ENCODE measurements at regions not wholly inside any gene's neighbourhood (a gene's known extent, or its start where the extent isn't known, plus 50 kb on each side); places are given as distances from the start of the nearest gene placed in this dataset.
"Not testable (repeated sequence)": the region's sequence is repeated elsewhere in the genome, so short reads cannot be mapped to it uniquely, and the experiment has no call there.

- not testable (repeated sequence) for TF ChIP-seq BCL11A (IDR thresholded peaks at IDR 0.05; ENCODE audit: low read depth in 2 of 2, low read length in 2 of 2); RAD21 (IDR thresholded peaks at IDR 0.05 in 1 of 2, conservative IDR thresholded peaks at IDR 0.05 in 1 of 2; ENCODE audit: low read depth in 2 of 2, low read length in 2 of 2); PHF8 (conservative IDR thresholded peaks at IDR 0.05; ENCODE audit: low read depth, low read length); EZH2 (IDR thresholded peaks at IDR 0.05; ENCODE audit: low read depth, low read length, severe bottlenecking); SRF (IDR thresholded peaks at IDR 0.05; ENCODE audit: low read depth, low read length); BRCA1 (IDR thresholded peaks at IDR 0.05; ENCODE audit: low read depth, low read length); GTF2F1 (IDR thresholded peaks at IDR 0.05; ENCODE audit: borderline replicate concordance, low read depth, low read length); EGR1 (IDR thresholded peaks at IDR 0.05; ENCODE audit: borderline replicate concordance, low read depth, low read length); YY1 (IDR thresholded peaks at IDR 0.05; ENCODE audit: low read depth, low read length)
- TF ChIP-seq, protein P1, sequence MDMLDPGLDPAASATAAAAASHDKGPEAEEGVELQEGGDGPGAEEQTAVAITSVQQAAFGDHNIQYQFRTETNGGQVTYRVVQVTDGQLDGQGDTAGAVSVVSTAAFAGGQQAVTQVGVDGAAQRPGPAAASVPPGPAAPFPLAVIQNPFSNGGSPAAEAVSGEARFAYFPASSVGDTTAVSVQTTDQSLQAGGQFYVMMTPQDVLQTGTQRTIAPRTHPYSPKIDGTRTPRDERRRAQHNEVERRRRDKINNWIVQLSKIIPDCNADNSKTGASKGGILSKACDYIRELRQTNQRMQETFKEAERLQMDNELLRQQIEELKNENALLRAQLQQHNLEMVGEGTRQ (IDR thresholded peaks at IDR 0.05; ENCODE audit: low read length), result not testable (repeated sequence)
- TF ChIP-seq, protein P2, sequence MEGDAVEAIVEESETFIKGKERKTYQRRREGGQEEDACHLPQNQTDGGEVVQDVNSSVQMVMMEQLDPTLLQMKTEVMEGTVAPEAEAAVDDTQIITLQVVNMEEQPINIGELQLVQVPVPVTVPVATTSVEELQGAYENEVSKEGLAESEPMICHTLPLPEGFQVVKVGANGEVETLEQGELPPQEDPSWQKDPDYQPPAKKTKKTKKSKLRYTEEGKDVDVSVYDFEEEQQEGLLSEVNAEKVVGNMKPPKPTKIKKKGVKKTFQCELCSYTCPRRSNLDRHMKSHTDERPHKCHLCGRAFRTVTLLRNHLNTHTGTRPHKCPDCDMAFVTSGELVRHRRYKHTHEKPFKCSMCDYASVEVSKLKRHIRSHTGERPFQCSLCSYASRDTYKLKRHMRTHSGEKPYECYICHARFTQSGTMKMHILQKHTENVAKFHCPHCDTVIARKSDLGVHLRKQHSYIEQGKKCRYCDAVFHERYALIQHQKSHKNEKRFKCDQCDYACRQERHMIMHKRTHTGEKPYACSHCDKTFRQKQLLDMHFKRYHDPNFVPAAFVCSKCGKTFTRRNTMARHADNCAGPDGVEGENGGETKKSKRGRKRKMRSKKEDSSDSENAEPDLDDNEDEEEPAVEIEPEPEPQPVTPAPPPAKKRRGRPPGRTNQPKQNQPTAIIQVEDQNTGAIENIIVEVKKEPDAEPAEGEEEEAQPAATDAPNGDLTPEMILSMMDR (IDR thresholded peaks at IDR 0.05; ENCODE audit: control extremely low read depth in 1 of 3, insufficient read depth in 1 of 3, low read depth in 1 of 3, low read length in 3 of 3), result not testable (repeated sequence)
Observed at GRCh38 chr21:9017206-9017605, 1504.2 kb upstream of the TPTE start.

Measured in H1 (cell line).